ENCODE measurements at regions not wholly inside any gene's neighbourhood (a gene's known extent, or its start where the extent isn't known, plus 50 kb on each side); places are given as distances from the start of the nearest gene placed in this dataset.

- no peak for TF ChIP-seq GATA2 (IDR thresholded peaks at IDR 0.05; ENCODE audit: low read depth, low read length)
- no peak for TF ChIP-seq GATA3 (IDR thresholded peaks at IDR 0.05; ENCODE audit: low read depth, low read length)
Observed at GRCh38 chr13:47233734-47234133, 336.9 kb upstream of the HTR2A start.
